DND-41 (cell line): ENCODE measurements at regions not wholly inside any gene's neighbourhood (a gene's known extent, or its start where the extent isn't known, plus 50 kb on each side); places are given as distances from the start of the nearest gene placed in this dataset.
"Not testable (repeated sequence)": the region's sequence is repeated elsewhere in the genome, so short reads cannot be mapped to it uniquely, and the experiment has no call there.

Experiments
- ATAC-seq: fragments of 200-7000 bp; cut with Tn5 transposase; 3 replicates; pipeline ENCODE4 v1.9.1; 2021; ENCODE audit warnings: low read depth; ENCODE audit not compliant: insufficient read depth
- DNase-seq: peaks from one replicate; pipeline ENCODE4 v3.0.0-alpha.2; 2020
- H2AFZ ChIP-seq: 2 replicates; pipeline ENCODE4 v1.6.0; 2012; ENCODE audit warnings: low read depth, low read length
- H3K27ac ChIP-seq: 2 replicates; pipeline ENCODE4 v1.5.1; 2012; ENCODE audit warnings: low read length, inconsistent platforms
- H3K27me3 ChIP-seq: fragments of 200-600 bp; sonication (generic); 2 replicates; pipeline ENCODE4 v1.6.0; 2012; ENCODE audit warnings: low read length, mild to moderate bottlenecking, inconsistent platforms; ENCODE audit not compliant: insufficient read depth, poor library complexity
- H3K36me3 ChIP-seq: 2 replicates; pipeline ENCODE4 v1.5.1; 2012; ENCODE audit warnings: low read length, inconsistent platforms; ENCODE audit not compliant: insufficient read depth
- H3K4me1 ChIP-seq: 2 replicates; pipeline ENCODE4 v1.5.1; 2012; ENCODE audit warnings: mild to moderate bottlenecking, low read length; ENCODE audit not compliant: insufficient read depth
- H3K4me2 ChIP-seq: 2 replicates; pipeline ENCODE4 v1.6.0; 2012; ENCODE audit warnings: mild to moderate bottlenecking, moderate library complexity, low read length, inconsistent platforms; ENCODE audit not compliant: insufficient read depth
- H3K4me3 ChIP-seq, 2 experiments: fragments of 200-600 bp in 1 of 2; shearing (Covaris generic) in 1 of 2; 2 replicates each; pipeline ENCODE4 v1.5.1; 2012 to 2016; ENCODE audit warnings: inconsistent platforms in 2 of 2, low read length in 2 of 2, mild to moderate bottlenecking in 2 of 2, low read depth in 1 of 2, moderate library complexity in 1 of 2
- H3K79me2 ChIP-seq: 2 replicates; pipeline ENCODE4 v1.6.0; 2012; ENCODE audit warnings: low read length, inconsistent platforms; ENCODE audit not compliant: insufficient read depth
- H3K9ac ChIP-seq: 2 replicates; pipeline ENCODE4 v1.6.0; 2012; ENCODE audit warnings: low read depth, mild to moderate bottlenecking, inconsistent platforms, low read length, moderate library complexity
- H3K9me3 ChIP-seq: 2 replicates; pipeline ENCODE4 v1.5.1; 2012; ENCODE audit warnings: low read length, moderate library complexity, mild to moderate bottlenecking, inconsistent platforms; ENCODE audit not compliant: insufficient read depth, severe bottlenecking
- H4K20me1 ChIP-seq: 2 replicates; pipeline ENCODE4 v1.6.0; 2012; ENCODE audit warnings: low read length; ENCODE audit not compliant: insufficient read depth
- EZH2 ChIP-seq: IDR thresholded peaks from 3 replicates; pipeline ENCODE4 v1.6.1; 2012; ENCODE audit warnings: borderline replicate concordance, low read depth, mild to moderate bottlenecking, moderate library complexity, low read length, inconsistent platforms; ENCODE audit not compliant: severe bottlenecking
- TF ChIP-seq, protein P1 (sequence below): IDR thresholded peaks from 2 replicates; pipeline ENCODE4 v1.5.1; 2012; ENCODE audit warnings: borderline replicate concordance, low read length, moderate library complexity, mild to moderate bottlenecking; ENCODE audit not compliant: poor library complexity, severe bottlenecking; ENCODE audit errors: extremely low read depth

DNA sequence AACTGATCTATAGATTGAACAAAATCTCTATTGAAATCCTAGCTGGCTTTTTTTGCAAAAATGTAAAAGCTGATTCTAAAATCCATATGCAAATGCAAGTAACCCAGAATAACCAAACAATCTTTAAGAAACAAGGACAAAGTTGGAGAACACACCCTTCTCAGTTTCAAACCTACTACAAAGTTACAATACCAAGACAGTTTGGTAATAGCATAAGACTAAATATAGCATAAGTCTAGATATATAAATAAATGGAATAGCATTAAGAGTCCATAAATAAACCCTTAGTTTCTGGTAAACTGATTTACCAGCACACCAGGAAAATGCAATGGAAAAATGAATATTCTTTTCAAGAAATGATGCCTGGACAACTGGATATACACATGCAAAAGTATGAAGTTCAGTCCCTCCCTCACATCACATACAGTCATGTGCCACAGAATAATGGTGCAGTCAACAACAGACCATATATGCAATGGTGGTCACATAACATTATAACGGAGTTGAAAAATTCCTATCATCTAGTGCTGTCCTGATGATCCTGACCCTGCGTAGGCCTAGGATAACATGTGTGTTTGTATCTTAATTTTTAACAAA, 94.5 kb upstream of the GRIN2B start:
- ATAC-seq (no peak), DNase-seq (no peak)
- Histone ChIP-seq H2AFZ (no peak overlapping the region), H3K79me2 (no peaks in the 10 kb centered on the region), H3K9me3 (no peaks in the 10 kb centered on the region), H4K20me1 (no peaks in the 10 kb centered on the region), H3K27ac (no peak overlapping the region), H3K4me3 (no peak overlapping the region), H3K4me1 (no peaks in the 10 kb centered on the region), H3K4me2 (no peak overlapping the region), H3K27me3 (no peaks in the 10 kb centered on the region), H3K36me3 (no peaks in the 10 kb centered on the region), H3K9ac (no peak overlapping the region)
- no peak for TF ChIP-seq EZH2
- TF ChIP-seq, protein P1, sequence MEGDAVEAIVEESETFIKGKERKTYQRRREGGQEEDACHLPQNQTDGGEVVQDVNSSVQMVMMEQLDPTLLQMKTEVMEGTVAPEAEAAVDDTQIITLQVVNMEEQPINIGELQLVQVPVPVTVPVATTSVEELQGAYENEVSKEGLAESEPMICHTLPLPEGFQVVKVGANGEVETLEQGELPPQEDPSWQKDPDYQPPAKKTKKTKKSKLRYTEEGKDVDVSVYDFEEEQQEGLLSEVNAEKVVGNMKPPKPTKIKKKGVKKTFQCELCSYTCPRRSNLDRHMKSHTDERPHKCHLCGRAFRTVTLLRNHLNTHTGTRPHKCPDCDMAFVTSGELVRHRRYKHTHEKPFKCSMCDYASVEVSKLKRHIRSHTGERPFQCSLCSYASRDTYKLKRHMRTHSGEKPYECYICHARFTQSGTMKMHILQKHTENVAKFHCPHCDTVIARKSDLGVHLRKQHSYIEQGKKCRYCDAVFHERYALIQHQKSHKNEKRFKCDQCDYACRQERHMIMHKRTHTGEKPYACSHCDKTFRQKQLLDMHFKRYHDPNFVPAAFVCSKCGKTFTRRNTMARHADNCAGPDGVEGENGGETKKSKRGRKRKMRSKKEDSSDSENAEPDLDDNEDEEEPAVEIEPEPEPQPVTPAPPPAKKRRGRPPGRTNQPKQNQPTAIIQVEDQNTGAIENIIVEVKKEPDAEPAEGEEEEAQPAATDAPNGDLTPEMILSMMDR, result no peak

DNA sequence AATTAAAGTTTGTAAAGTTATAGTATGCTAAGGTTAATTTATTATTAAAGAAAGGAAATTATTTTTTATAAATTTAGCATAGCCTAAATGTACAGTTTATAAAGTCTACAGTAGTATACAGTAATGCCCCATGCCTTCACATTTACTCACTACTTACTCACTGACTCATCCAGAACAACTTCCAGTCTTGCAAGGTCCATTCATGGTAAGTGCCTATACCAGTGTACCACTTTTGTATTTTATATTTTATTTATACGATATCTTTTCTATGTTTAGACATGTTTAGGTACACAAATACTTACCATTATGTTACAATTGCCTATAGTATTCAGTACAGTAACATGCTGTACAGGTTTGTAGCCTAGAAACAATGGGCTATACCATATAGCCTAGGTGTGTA, 95.1 kb upstream of the GRIN2B start:
- Histone ChIP-seq H3K9me3 (no peaks in the 10 kb centered on the region), H3K27me3 (no peaks in the 10 kb centered on the region), H4K20me1 (no peaks in the 10 kb centered on the region), H2AFZ (no peak overlapping the region), H3K36me3 (no peaks in the 10 kb centered on the region), H3K4me2 (no peak overlapping the region), H3K27ac (no peak overlapping the region), H3K4me1 (no peaks in the 10 kb centered on the region), H3K4me3 (no peak overlapping the region), H3K79me2 (no peaks in the 10 kb centered on the region), H3K9ac (no peak overlapping the region)
- ATAC-seq (no peak), DNase-seq (no peak)
- TF ChIP-seq EZH2, result no peak
- TF ChIP-seq, protein P1, result no peak

DNA sequence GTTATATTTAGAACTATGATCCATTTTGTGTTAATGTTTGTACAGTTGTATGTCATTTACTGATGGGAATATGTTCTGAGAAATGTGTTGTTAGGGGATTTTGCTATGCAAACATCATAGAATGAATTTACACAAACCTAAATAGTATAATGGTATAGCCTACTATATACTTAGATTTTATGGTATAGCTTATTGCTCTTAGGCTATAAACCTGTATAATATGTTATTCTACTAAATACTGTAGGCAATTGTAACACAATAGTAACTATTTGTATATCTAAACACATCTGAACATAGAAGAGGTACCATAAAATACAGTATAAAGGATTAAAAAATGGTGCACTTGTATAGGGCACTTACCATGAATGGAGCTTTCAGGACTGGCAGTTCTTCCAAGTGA, 105.4 kb upstream of the GRIN2B start:
- no peak overlapping the region for H3K27ac ChIP-seq
- H3K9me3 ChIP-seq, result no peaks in the 10 kb centered on the region
- H4K20me1 ChIP-seq, result no peaks in the 10 kb centered on the region
- no peak overlapping the region for H2AFZ ChIP-seq
- no peaks in the 10 kb centered on the region for H3K36me3 ChIP-seq
- H3K4me3 ChIP-seq, result no peak overlapping the region
- ATAC-seq, result no peak
- H3K4me2 ChIP-seq, result no peak overlapping the region
- TF ChIP-seq, protein P1, result no peak
- TF ChIP-seq EZH2, result no peak
- DNase-seq, result no peak
- no peak overlapping the region for H3K9ac ChIP-seq
- no peaks in the 10 kb centered on the region for H3K27me3 ChIP-seq
- no peaks in the 10 kb centered on the region for H3K4me1 ChIP-seq
- no peaks in the 10 kb centered on the region for H3K79me2 ChIP-seq

DNA sequence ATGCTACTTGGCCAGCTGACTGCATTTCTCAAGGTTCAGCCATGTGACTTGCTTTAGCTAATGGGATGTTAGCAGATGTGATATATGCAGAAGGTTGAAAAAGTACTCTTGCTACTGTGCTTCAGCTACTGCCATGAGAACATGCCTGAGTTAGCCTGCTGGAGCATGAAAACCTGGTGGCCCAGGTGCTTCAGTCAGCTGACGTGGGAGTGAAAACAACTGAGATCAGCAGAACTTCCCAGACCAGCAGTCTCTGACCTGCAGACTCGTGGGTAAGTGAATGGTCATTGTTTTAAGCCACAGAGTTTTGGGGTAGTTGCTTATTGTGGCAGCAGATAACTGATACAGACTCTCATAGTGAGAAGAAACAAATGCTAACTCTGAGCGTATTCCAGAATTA, 118.6 kb upstream of the GRIN2B start:
- Histone ChIP-seq H2AFZ (no peak overlapping the region), H3K4me1 (no peaks in the 10 kb centered on the region), H3K9ac (no peak overlapping the region), H3K9me3 (no peaks in the 10 kb centered on the region), H3K4me3 (no peak overlapping the region), H3K36me3 (no peaks in the 10 kb centered on the region), H3K27ac (no peak overlapping the region), H3K4me2 (no peak overlapping the region), H4K20me1 (no peaks in the 10 kb centered on the region), H3K27me3 (no peaks in the 10 kb centered on the region), H3K79me2 (no peaks in the 10 kb centered on the region)
- ATAC-seq (no peak), DNase-seq (no peak)
- TF ChIP-seq, protein P1, result no peak
- no peak for TF ChIP-seq EZH2

DNA sequence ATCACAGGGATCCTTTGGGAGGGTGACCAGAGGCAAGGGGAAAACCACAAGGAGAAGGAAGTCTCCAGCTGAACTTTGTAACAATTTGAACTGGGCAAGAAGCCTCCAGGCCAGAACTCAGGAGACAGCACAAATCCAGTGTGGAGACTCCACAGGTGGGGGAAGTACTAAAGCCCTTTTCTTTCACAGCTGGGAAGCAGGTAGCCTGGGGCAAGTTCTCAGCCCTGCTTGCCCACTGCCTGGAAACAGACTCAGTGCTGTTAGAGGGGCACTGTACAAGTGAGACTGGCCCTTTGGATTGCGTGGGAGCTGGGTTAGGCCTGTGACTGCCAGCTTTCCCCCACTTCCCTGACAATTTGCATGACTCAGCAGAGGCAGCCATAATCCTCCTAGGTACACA, 120.2 kb upstream of the GRIN2B start:
- not testable (repeated sequence) for H3K27me3 ChIP-seq, H3K4me1 ChIP-seq

More for the DNA sequence above, 120.2 kb upstream of the GRIN2B start:
- H3K4me3 ChIP-seq, DNase-seq, H3K36me3 ChIP-seq, H4K20me1 ChIP-seq, H3K4me2 ChIP-seq, H3K27ac ChIP-seq, H3K79me2 ChIP-seq, H2AFZ ChIP-seq, ATAC-seq, H3K9ac ChIP-seq, H3K9me3 ChIP-seq: not testable (repeated sequence)
